ENCODE measurements at regions not wholly inside any gene's neighbourhood (a gene's known extent, or its start where the extent isn't known, plus 50 kb on each side); places are given as distances from the start of the nearest gene placed in this dataset.

GRCh38 chr4:59630922-59631321 lies 1569.2 kb upstream of the ADGRL3 start:
- Histone ChIP-seq H3K4me1 (no peaks in the 10 kb centered on the region), H3K9me3 (peaks cover 0 to 4% (median 0%) of the 10 kb centered on the region in 4 donors), H3K27me3 (no peaks in the 10 kb centered on the region), H3K36me3 (no peaks in the 10 kb centered on the region), H3K4me3 (no peak overlapping the region), H3K27ac (no peak overlapping the region)
- no peak for TF ChIP-seq POLR2A (IDR thresholded peaks at IDR 0.05)
- TF ChIP-seq, protein P1, sequence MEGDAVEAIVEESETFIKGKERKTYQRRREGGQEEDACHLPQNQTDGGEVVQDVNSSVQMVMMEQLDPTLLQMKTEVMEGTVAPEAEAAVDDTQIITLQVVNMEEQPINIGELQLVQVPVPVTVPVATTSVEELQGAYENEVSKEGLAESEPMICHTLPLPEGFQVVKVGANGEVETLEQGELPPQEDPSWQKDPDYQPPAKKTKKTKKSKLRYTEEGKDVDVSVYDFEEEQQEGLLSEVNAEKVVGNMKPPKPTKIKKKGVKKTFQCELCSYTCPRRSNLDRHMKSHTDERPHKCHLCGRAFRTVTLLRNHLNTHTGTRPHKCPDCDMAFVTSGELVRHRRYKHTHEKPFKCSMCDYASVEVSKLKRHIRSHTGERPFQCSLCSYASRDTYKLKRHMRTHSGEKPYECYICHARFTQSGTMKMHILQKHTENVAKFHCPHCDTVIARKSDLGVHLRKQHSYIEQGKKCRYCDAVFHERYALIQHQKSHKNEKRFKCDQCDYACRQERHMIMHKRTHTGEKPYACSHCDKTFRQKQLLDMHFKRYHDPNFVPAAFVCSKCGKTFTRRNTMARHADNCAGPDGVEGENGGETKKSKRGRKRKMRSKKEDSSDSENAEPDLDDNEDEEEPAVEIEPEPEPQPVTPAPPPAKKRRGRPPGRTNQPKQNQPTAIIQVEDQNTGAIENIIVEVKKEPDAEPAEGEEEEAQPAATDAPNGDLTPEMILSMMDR (IDR thresholded peaks at IDR 0.05) = no peak
- TF ChIP-seq EP300 (IDR thresholded peaks at IDR 0.05) = no peak
- DNase-seq (ENCODE audit: low spot score in 2 of 2) = no peak

DNA sequence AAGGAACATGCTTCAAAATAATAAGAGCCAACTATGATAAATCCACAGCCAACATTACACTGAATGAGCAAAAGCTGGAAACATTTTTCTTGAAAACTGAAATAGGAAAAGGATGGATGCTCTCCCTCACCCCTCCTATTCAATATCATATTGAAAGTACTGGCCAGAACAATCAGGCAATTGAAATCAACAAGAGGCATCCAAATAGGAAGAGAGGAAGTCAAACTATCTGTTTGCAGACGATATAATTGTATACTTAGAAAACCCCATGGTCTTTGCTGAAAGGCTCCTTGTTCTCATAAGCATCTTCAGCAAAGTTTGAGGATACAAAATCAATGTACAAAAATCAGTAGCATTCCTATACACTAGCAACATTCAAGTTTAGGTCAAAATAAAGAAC lies 1562.5 kb upstream of the ADGRL3 start:
- Histone ChIP-seq H3K4me1 (no peaks in the 10 kb centered on the region), H3K27me3 (no peaks in the 10 kb centered on the region), H3K9me3 (peaks cover 0 to 4% (median 0%) of the 10 kb centered on the region in 4 donors), H3K4me3 (no peak overlapping the region), H3K27ac (no peak overlapping the region), H3K36me3 (no peaks in the 10 kb centered on the region)
- 44 to 48% methylated on average over 1 of the region's 1 CpG for WGBS, 2 donors
- TF ChIP-seq POLR2A (IDR thresholded peaks at IDR 0.05) = no peak
- no peak for TF ChIP-seq EP300 (IDR thresholded peaks at IDR 0.05)
- TF ChIP-seq, protein P1 (IDR thresholded peaks at IDR 0.05) = no peak
- no peak for DNase-seq (ENCODE audit: low spot score in 2 of 2)

DNA sequence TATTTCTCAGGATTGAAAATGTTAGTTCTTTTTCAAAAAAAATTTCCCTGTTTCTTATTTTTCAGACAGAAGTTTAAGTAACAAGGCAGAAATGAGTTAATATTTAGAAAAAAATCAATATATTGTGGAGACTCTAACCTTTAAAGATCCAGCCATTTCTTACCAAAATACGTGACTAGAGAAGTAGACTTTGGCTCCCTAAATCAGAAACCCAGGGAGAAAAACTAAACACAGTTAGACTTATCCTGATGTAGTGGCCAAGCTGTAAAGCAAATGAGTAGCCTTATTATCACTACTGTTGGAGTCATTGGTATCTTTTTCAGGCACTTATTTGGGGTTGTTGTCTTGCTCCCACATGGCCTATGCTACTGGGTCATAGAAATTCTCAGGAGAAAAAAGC lies 1556.4 kb upstream of the ADGRL3 start:
- Histone ChIP-seq H3K27ac (no peak overlapping the region), H3K27me3 (no peaks in the 10 kb centered on the region), H3K4me1 (no peaks in the 10 kb centered on the region), H3K36me3 (no peaks in the 10 kb centered on the region), H3K9me3 (no peaks in the 10 kb centered on the region), H3K4me3 (no peak overlapping the region)
- DNase-seq (ENCODE audit: low spot score in 2 of 2) = no peak
- TF ChIP-seq POLR2A (IDR thresholded peaks at IDR 0.05) = no peak
- TF ChIP-seq, protein P1 (IDR thresholded peaks at IDR 0.05) = no peak
- no peak for TF ChIP-seq EP300 (IDR thresholded peaks at IDR 0.05)
- 83 to 86% methylated on average over 1 of the region's 1 CpG for WGBS, 2 donors

- 87 to 90% methylated on average over 3 of the region's 3 CpGs for WGBS, 2 donors
- no peaks in the 10 kb centered on the region for H3K4me1 ChIP-seq
- no peaks in the 10 kb centered on the region for H3K36me3 ChIP-seq
- H3K27ac ChIP-seq = no peak overlapping the region
- DNase-seq (ENCODE audit: low spot score in 2 of 2) = no peak
- H3K4me3 ChIP-seq = no peak overlapping the region
- no peaks in the 10 kb centered on the region for H3K27me3 ChIP-seq
- TF ChIP-seq EP300 (IDR thresholded peaks at IDR 0.05) (no peak), POLR2A (IDR thresholded peaks at IDR 0.05) (no peak)
- TF ChIP-seq, protein P1 (IDR thresholded peaks at IDR 0.05) = no peak
- no peaks in the 10 kb centered on the region for H3K9me3 ChIP-seq
Observed at GRCh38 chr4:59644765-59645164, 1555.4 kb upstream of the ADGRL3 start.

GRCh38 chr4:59646082-59646481 lies 1554.0 kb upstream of the ADGRL3 start:
- H3K4me1 ChIP-seq = no peaks in the 10 kb centered on the region
- no peak for DNase-seq (ENCODE audit: low spot score in 2 of 2)
- H3K36me3 ChIP-seq = no peaks in the 10 kb centered on the region
- TF ChIP-seq, protein P1 (IDR thresholded peaks at IDR 0.05) = no peak
- TF ChIP-seq POLR2A (IDR thresholded peaks at IDR 0.05) = no peak
- TF ChIP-seq EP300 (IDR thresholded peaks at IDR 0.05) = no peak
- H3K9me3 ChIP-seq = no peaks in the 10 kb centered on the region
- H3K27ac ChIP-seq = no peak overlapping the region
- no peaks in the 10 kb centered on the region for H3K27me3 ChIP-seq
- H3K4me3 ChIP-seq = no peak overlapping the region
- WGBS, 2 donors = 95 to 97% methylated on average over 5 of the region's 5 CpGs

Data from tibial nerve (tissue), 4 donors.